Hepatocyte (in vitro differentiated cells): ENCODE measurements at regions not wholly inside any gene's neighbourhood (a gene's known extent, or its start where the extent isn't known, plus 50 kb on each side); places are given as distances from the start of the nearest gene placed in this dataset.

ENCODE experiments used
- DNase-seq: peaks from one replicate; pipeline ENCODE4 v3.0.0-alpha.2; 2016; ENCODE audit warnings: low spot score
- H2AFZ ChIP-seq: fragments of 200-600 bp; sonication (generic); 2 replicates; pipeline ENCODE4 v1.6.0; 2016; ENCODE audit warnings: antibody characterized with exemption, mild to moderate bottlenecking
- H3K27ac ChIP-seq: fragments of 200-600 bp; sonication (generic); 2 replicates; pipeline ENCODE4 v1.5.1; 2016; ENCODE audit warnings: mild to moderate bottlenecking
- H3K27me3 ChIP-seq: fragments of 200-600 bp; sonication (generic); 2 replicates; pipeline ENCODE4 v1.6.1; 2016
- H3K36me3 ChIP-seq: fragments of 200-600 bp; sonication (generic); replicated peaks from 2 replicates; pipeline ENCODE4 v1.5.1; 2016; ENCODE audit warnings: low read depth; ENCODE audit not compliant: insufficient read depth
- H3K4me1 ChIP-seq: fragments of 200-600 bp; sonication (generic); 2 replicates; pipeline ENCODE4 v1.5.1; 2016; ENCODE audit warnings: mild to moderate bottlenecking, moderate library complexity; ENCODE audit not compliant: insufficient read depth
- H3K4me2 ChIP-seq: fragments of 200-600 bp; sonication (generic); 2 replicates; pipeline ENCODE4 v1.6.0; 2016
- H3K4me3 ChIP-seq: fragments of 200-600 bp; sonication (generic); 2 replicates; pipeline ENCODE4 v1.5.1; 2016; ENCODE audit warnings: mild to moderate bottlenecking
- H3K79me2 ChIP-seq: fragments of 200-600 bp; sonication (generic); 2 replicates; pipeline ENCODE4 v1.6.0; 2017; ENCODE audit warnings: mild to moderate bottlenecking
- H3K9me2 ChIP-seq: fragments of 200-600 bp; sonication (generic); replicated peaks from 2 replicates; pipeline ENCODE4 v1.6.0; 2017; ENCODE audit warnings: mild to moderate bottlenecking; ENCODE audit not compliant: insufficient read depth
- H3K9me3 ChIP-seq: fragments of 200-600 bp; sonication (generic); 2 replicates; pipeline ENCODE4 v1.5.1; 2016; ENCODE audit warnings: low read depth, mild to moderate bottlenecking
- H4K20me1 ChIP-seq: fragments of 200-600 bp; sonication (generic); 2 replicates; pipeline ENCODE4 v1.6.0; 2016; ENCODE audit warnings: mild to moderate bottlenecking; ENCODE audit not compliant: insufficient read depth, poor library complexity, severe bottlenecking
- EZH2 ChIP-seq: fragments of 200-600 bp; sonication (generic); IDR thresholded peaks from 2 replicates; pipeline ENCODE4 v1.6.1; 2016; ENCODE audit warnings: antibody characterized with exemption, mild to moderate bottlenecking, borderline replicate concordance
- EZH2phosphoT487 ChIP-seq: fragments of 200-600 bp; sonication (generic); IDR thresholded peaks from one replicate; pipeline ENCODE4 v1.6.1; 2018; ENCODE audit warnings: antibody characterized with exemption, mild to moderate bottlenecking, low read depth, moderate library complexity; ENCODE audit not compliant: unreplicated experiment, severe bottlenecking
- WGBS: methylation state at CpG from one replicate; pipeline ENCODE4 v1.1.6; 2016; ENCODE audit warnings: low lambda C conversion rate; ENCODE audit errors: missing lambda C conversion rate; 5-methylcytosine and 5-hydroxymethylcytosine counted together
- TF ChIP-seq, protein P1 (sequence below): fragments of 200-600 bp; sonication (generic); IDR thresholded peaks from 2 replicates; pipeline ENCODE4 v1.5.1; 2016; ENCODE audit warnings: antibody characterized with exemption, mild to moderate bottlenecking; ENCODE audit not compliant: poor library complexity

- Histone ChIP-seq H3K4me1 (no peaks in the 10 kb centered on the region), H2AFZ (no peak overlapping the region), H3K27me3 (no peaks in the 10 kb centered on the region), H3K4me2 (no peak overlapping the region), H3K9me3 (no peaks in the 10 kb centered on the region), H3K36me3 (no peaks in the 10 kb centered on the region), H4K20me1 (no peaks in the 10 kb centered on the region), H3K79me2 (no peaks in the 10 kb centered on the region), H3K27ac (no peak overlapping the region), H3K4me3 (no peak overlapping the region), H3K9me2 (no peaks in the 10 kb centered on the region)
- 90% methylated on average over 3 of the region's 3 CpGs for WGBS
- TF ChIP-seq, protein P1, sequence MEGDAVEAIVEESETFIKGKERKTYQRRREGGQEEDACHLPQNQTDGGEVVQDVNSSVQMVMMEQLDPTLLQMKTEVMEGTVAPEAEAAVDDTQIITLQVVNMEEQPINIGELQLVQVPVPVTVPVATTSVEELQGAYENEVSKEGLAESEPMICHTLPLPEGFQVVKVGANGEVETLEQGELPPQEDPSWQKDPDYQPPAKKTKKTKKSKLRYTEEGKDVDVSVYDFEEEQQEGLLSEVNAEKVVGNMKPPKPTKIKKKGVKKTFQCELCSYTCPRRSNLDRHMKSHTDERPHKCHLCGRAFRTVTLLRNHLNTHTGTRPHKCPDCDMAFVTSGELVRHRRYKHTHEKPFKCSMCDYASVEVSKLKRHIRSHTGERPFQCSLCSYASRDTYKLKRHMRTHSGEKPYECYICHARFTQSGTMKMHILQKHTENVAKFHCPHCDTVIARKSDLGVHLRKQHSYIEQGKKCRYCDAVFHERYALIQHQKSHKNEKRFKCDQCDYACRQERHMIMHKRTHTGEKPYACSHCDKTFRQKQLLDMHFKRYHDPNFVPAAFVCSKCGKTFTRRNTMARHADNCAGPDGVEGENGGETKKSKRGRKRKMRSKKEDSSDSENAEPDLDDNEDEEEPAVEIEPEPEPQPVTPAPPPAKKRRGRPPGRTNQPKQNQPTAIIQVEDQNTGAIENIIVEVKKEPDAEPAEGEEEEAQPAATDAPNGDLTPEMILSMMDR: no peak
- no peak for TF ChIP-seq EZH2
- no peak for TF ChIP-seq EZH2phosphoT487
- DNase-seq: peak; percentile 37
These were observed 73.4 kb upstream of the FLT1 start for GRCh38 chr13:28568286-28568685.

DNA sequence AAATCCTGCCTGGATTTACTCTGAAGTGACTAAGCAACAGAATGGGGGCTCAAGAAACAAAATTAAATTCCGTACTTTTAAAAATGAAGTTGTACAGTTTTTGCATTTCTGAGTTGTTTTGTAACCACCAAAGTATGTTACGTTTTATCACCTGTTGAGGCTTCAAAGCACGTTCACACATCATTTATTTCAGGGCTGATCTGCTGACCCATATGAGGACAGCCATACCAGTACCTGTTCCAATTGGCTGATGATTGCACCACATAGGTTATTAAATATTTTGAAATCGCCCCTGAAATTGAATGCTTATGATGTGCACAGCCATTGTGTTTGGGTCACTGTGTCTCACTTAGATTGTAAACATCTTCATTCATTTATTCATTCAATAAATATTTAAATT is 72.0 kb upstream of the FLT1 start:
- TF ChIP-seq EZH2: no peak
- TF ChIP-seq, protein P1: no peak
- TF ChIP-seq EZH2phosphoT487: no peak
- 95% methylated on average over 4 of the region's 4 CpGs for WGBS
- no peak overlapping the region for H2AFZ ChIP-seq

GRCh38 chr13:28566283-28566682 is 71.4 kb upstream of the FLT1 start:
- no peaks in the 10 kb centered on the region for H3K27me3 ChIP-seq
- H3K27ac ChIP-seq: no peak overlapping the region
- H4K20me1 ChIP-seq: no peaks in the 10 kb centered on the region
- no peak overlapping the region for H3K4me3 ChIP-seq
- H3K36me3 ChIP-seq: no peaks in the 10 kb centered on the region
- no peaks in the 10 kb centered on the region for H3K4me1 ChIP-seq
- no peak overlapping the region for H3K4me2 ChIP-seq
- H2AFZ ChIP-seq: no peak overlapping the region
- no peaks in the 10 kb centered on the region for H3K9me3 ChIP-seq
- H3K79me2 ChIP-seq: no peaks in the 10 kb centered on the region
- H3K9me2 ChIP-seq: no peaks in the 10 kb centered on the region
- WGBS: 88% methylated on average over 3 of the region's 3 CpGs
- DNase-seq: no peak
- TF ChIP-seq EZH2 (no peak), EZH2phosphoT487 (no peak)
- TF ChIP-seq, protein P1: no peak

More for the DNA sequence above, 72.0 kb upstream of the FLT1 start:
- no peak overlapping the region for H3K27ac ChIP-seq
- H3K9me2 ChIP-seq: no peaks in the 10 kb centered on the region
- H3K36me3 ChIP-seq: no peaks in the 10 kb centered on the region
- no peaks in the 10 kb centered on the region for H3K27me3 ChIP-seq
- no peaks in the 10 kb centered on the region for H3K4me1 ChIP-seq
- no peaks in the 10 kb centered on the region for H3K9me3 ChIP-seq
- H4K20me1 ChIP-seq: no peaks in the 10 kb centered on the region
- no peak overlapping the region for H3K4me2 ChIP-seq
- H3K79me2 ChIP-seq: no peaks in the 10 kb centered on the region
- no peak for DNase-seq
- H3K4me3 ChIP-seq: no peak overlapping the region

- H3K4me1 ChIP-seq: no peaks in the 10 kb centered on the region
- no peak overlapping the region for H3K4me3 ChIP-seq
- no peak overlapping the region for H3K4me2 ChIP-seq
- H4K20me1 ChIP-seq: no peaks in the 10 kb centered on the region
- no peaks in the 10 kb centered on the region for H3K9me3 ChIP-seq
- H3K27me3 ChIP-seq: no peaks in the 10 kb centered on the region
- H3K27ac ChIP-seq: no peak overlapping the region
- no peak overlapping the region for H2AFZ ChIP-seq
- H3K36me3 ChIP-seq: no peaks in the 10 kb centered on the region
- H3K79me2 ChIP-seq: no peaks in the 10 kb centered on the region
- DNase-seq: no peak
- TF ChIP-seq EZH2 (no peak), EZH2phosphoT487 (no peak)
- TF ChIP-seq, protein P1: no peak
- H3K9me2 ChIP-seq: no peaks in the 10 kb centered on the region
- WGBS: 84% methylated on average over 10 of the region's 10 CpGs
These were observed 69.1 kb upstream of the FLT1 start for GRCh38 chr13:28564030-28564429.
